ENCODE measurements at regions not wholly inside any gene's neighbourhood (a gene's known extent, or its start where the extent isn't known, plus 50 kb on each side); places are given as distances from the start of the nearest gene placed in this dataset.

GRCh38 chr2:172342611-172343010, 84.8 kb upstream of the ITGA6 start:
- TF ChIP-seq CTCF (IDR thresholded peaks at IDR 0.05) = no peak
- DNase-seq (ENCODE audit: low spot score) = no peak
- no peak for ATAC-seq (ENCODE audit: low FRiP score)

- no peak for DNase-seq (ENCODE audit: low spot score)
- no peak for TF ChIP-seq CTCF (IDR thresholded peaks at IDR 0.05)
- no peak for ATAC-seq (ENCODE audit: low FRiP score)
Measured at GRCh38 chr2:172344159-172344558, 83.2 kb upstream of the ITGA6 start.

GRCh38 chr2:172345956-172346555, 81.3 kb upstream of the ITGA6 start:
- no peak for ATAC-seq (ENCODE audit: low FRiP score)
- DNase-seq (ENCODE audit: low spot score) = no peak
- no peak for TF ChIP-seq CTCF (IDR thresholded peaks at IDR 0.05)

GRCh38 chr2:172348555-172349288, 78.7 kb upstream of the ITGA6 start:
- no peak for ATAC-seq (ENCODE audit: low FRiP score)
- DNase-seq (ENCODE audit: low spot score) = no peak

GRCh38 chr2:172350839-172351479, 76.4 kb upstream of the ITGA6 start:
- TF ChIP-seq CTCF (IDR thresholded peaks at IDR 0.05) = no peak

More at GRCh38 chr2:172348555-172349288, 78.7 kb upstream of the ITGA6 start:
- TF ChIP-seq CTCF (IDR thresholded peaks at IDR 0.05) = no peak

GRCh38 chr2:172351586-172351985, 75.8 kb upstream of the ITGA6 start:
- DNase-seq (ENCODE audit: low spot score) = no peak
- no peak for TF ChIP-seq CTCF (IDR thresholded peaks at IDR 0.05)
- no peak for ATAC-seq (ENCODE audit: low FRiP score)

More at GRCh38 chr2:172350839-172351479, 76.4 kb upstream of the ITGA6 start:
- no peak for DNase-seq (ENCODE audit: low spot score)
- no peak for ATAC-seq (ENCODE audit: low FRiP score)

All from omental fat pad (tissue), 3 donors.